PFSK-1 (cell line): ENCODE measurements at regions not wholly inside any gene's neighbourhood (a gene's known extent, or its start where the extent isn't known, plus 50 kb on each side); places are given as distances from the start of the nearest gene placed in this dataset.

ENCODE experiments used
- FOXP2 ChIP-seq: optimal IDR thresholded peaks from 2 replicates; pipeline ENCODE3; 2011; ENCODE audit warnings: borderline replicate concordance, control low read depth, inconsistent platforms; ENCODE audit not compliant: insufficient read depth; ENCODE audit errors: extremely low read length, extremely low read depth
- POLR2AphosphoS5 ChIP-seq: IDR thresholded peaks from 2 replicates; pipeline ENCODE4 v1.6.1; 2012; ENCODE audit warnings: low read depth, mild to moderate bottlenecking, control low read depth, low read length, moderate library complexity
- REST ChIP-seq, 2 experiments: IDR thresholded peaks; 2 replicates each; pipeline versions ENCODE4 v1.6.1 to v1.8.0; 2011 to 2012; ENCODE audit warnings: low read depth in 2 of 2, low read length in 2 of 2, control low read depth in 1 of 2, inconsistent platforms in 1 of 2, mild to moderate bottlenecking in 1 of 2, moderate library complexity in 1 of 2; ENCODE audit not compliant: insufficient read depth in 1 of 2
- SIN3A ChIP-seq: IDR thresholded peaks from 2 replicates; pipeline ENCODE4 v1.6.1; 2012; ENCODE audit warnings: mild to moderate bottlenecking, low read length, moderate library complexity, borderline replicate concordance; ENCODE audit not compliant: insufficient read depth
- TAF1 ChIP-seq: IDR thresholded peaks from 2 replicates; pipeline ENCODE4 v1.6.1; 2012; ENCODE audit warnings: low read length, control low read depth, borderline replicate concordance; ENCODE audit not compliant: insufficient read depth

- TF ChIP-seq FOXP2 (no peak), REST (IDR thresholded peaks at IDR 0.05; ENCODE audit: insufficient read depth in 1 of 2, low read depth in 2 of 2, low read length in 2 of 2) (no peak), POLR2AphosphoS5 (no peak)
Measured at GRCh38 chr7:131190146-131190545, 137.5 kb upstream of the MKLN1 start.

GRCh38 chr7:131190581-131190980 lies 137.1 kb upstream of the MKLN1 start:
- TF ChIP-seq FOXP2 (no peak), POLR2AphosphoS5 (no peak), SIN3A (no peak), REST (IDR thresholded peaks at IDR 0.05; ENCODE audit: insufficient read depth in 1 of 2, low read depth in 2 of 2, low read length in 2 of 2) (no peak), TAF1 (no peak)

GRCh38 chr7:131194070-131194865 lies 133.4 kb upstream of the MKLN1 start:
- TF ChIP-seq TAF1 = no peak
- TF ChIP-seq REST (IDR thresholded peaks at IDR 0.05; ENCODE audit: insufficient read depth in 1 of 2, low read depth in 2 of 2, low read length in 2 of 2) = no peak
- TF ChIP-seq POLR2AphosphoS5 = no peak
- no peak for TF ChIP-seq SIN3A
- no peak for TF ChIP-seq FOXP2

GRCh38 chr7:131196803-131197202 lies 130.9 kb upstream of the MKLN1 start:
- TF ChIP-seq FOXP2 (no peak), REST (IDR thresholded peaks at IDR 0.05; ENCODE audit: insufficient read depth in 1 of 2, low read depth in 2 of 2, low read length in 2 of 2) (peak; percentile 92 to 96)

GRCh38 chr7:131197920-131198615 lies 129.6 kb upstream of the MKLN1 start:
- TF ChIP-seq REST (IDR thresholded peaks at IDR 0.05; ENCODE audit: insufficient read depth in 1 of 2, low read depth in 2 of 2, low read length in 2 of 2) = no peak
- no peak for TF ChIP-seq SIN3A
- TF ChIP-seq TAF1 = no peak
- no peak for TF ChIP-seq FOXP2
- no peak for TF ChIP-seq POLR2AphosphoS5
